ENCODE measurements at regions not wholly inside any gene's neighbourhood (a gene's known extent, or its start where the extent isn't known, plus 50 kb on each side); places are given as distances from the start of the nearest gene placed in this dataset.

GRCh38 chr22:48424201-48424627 is 1403.5 kb downstream of the BRD1 start:
- Histone ChIP-seq H3K27ac (no peak overlapping the region), H3K4me1 (no peaks in the 10 kb centered on the region), H3K4me3 (no peak overlapping the region), H3K27me3 (peaks cover 0 to 21% (median 0%) of the 10 kb centered on the region in 9 donors), H3K9me3 (no peaks in the 10 kb centered on the region), H3K36me3 (no peaks in the 10 kb centered on the region)
- ATAC-seq, result no peak
- DNase-seq, result no peak
- intact Hi-C loops (cut with DNase I), result no loop called here
- 75 to 82% (median 80%) methylated on average over 12 to 18 of the region's 18 CpGs for WGBS, 4 donors
- TF ChIP-seq CTCF (IDR thresholded peaks at IDR 0.05), result no peak
- no peak for TF ChIP-seq POLR2A (IDR thresholded peaks at IDR 0.05)

DNA sequence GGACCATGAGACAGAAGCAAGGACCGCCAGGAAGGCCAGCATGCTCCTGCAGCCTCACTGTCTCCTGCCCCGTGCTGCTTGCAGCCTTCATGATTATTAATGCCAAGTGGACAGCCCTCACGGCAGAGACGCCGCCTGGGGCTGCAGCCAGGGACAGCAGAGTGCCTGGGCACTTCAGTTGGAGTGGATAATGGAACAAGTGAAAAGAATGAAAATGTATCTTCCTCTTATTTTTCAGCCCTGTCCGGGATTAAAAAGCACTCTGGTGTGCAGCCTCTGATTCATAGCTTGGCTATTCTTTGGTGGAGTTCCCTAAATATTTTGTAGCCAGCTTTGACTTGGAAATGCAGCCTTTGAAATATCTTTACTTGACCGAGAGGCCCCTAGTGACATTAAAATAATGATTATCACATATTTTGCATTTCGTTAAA is 1404.2 kb downstream of the BRD1 start:
- TF ChIP-seq POLR2A (IDR thresholded peaks at IDR 0.05) (no peak), CTCF (IDR thresholded peaks at IDR 0.05) (no peak)
- DNase-seq (no peak), ATAC-seq (no peak)
- intact Hi-C loops (cut with DNase I), result no loop called here
- no peak overlapping the region for H3K4me3 ChIP-seq
- H3K4me1 ChIP-seq, result no peaks in the 10 kb centered on the region
- H3K36me3 ChIP-seq, result no peaks in the 10 kb centered on the region
- H3K27me3 ChIP-seq, result peaks cover 0 to 26% (median 0%) of the 10 kb centered on the region in 9 donors
- 68 to 72% (median 70%) methylated on average over 8 of the region's 8 CpGs for WGBS, 4 donors
- no peaks in the 10 kb centered on the region for H3K9me3 ChIP-seq
- no peak overlapping the region for H3K27ac ChIP-seq

- no peak for ATAC-seq
- Histone ChIP-seq H3K27me3 (peaks cover 0 to 29% (median 0%) of the 10 kb centered on the region in 9 donors), H3K9me3 (no peaks in the 10 kb centered on the region), H3K27ac (no peak overlapping the region), H3K36me3 (no peaks in the 10 kb centered on the region), H3K4me3 (no peak overlapping the region), H3K4me1 (no peaks in the 10 kb centered on the region)
- no peak for DNase-seq
- intact Hi-C loops (cut with DNase I), result no loop called here
- 55 to 75% (median 71%) methylated on average over 7 of the region's 7 CpGs for WGBS, 4 donors
- TF ChIP-seq POLR2A (IDR thresholded peaks at IDR 0.05), result no peak
- no peak for TF ChIP-seq CTCF (IDR thresholded peaks at IDR 0.05)
These were observed 1404.7 kb downstream of the BRD1 start for GRCh38 chr22:48422900-48423480.

- H3K27me3 ChIP-seq, result peaks cover 0 to 45% (median 10%) of the 10 kb centered on the region in 9 donors
- WGBS, 4 donors, result 81 to 86% (median 85%) methylated on average over 10 of the region's 10 CpGs
These were observed 1408.8 kb downstream of the BRD1 start for GRCh38 chr22:48418831-48419230.

More at GRCh38 chr22:48418831-48419230, 1408.8 kb downstream of the BRD1 start:
- DNase-seq, result no peak
- Histone ChIP-seq H3K36me3 (no peaks in the 10 kb centered on the region), H3K4me1 (no peaks in the 10 kb centered on the region), H3K4me3 (no peak overlapping the region), H3K27ac (no peak overlapping the region), H3K9me3 (no peaks in the 10 kb centered on the region)
- ATAC-seq, result no peak
- no peak for TF ChIP-seq CTCF (IDR thresholded peaks at IDR 0.05)
- TF ChIP-seq POLR2A (IDR thresholded peaks at IDR 0.05), result no peak
- intact Hi-C loops (cut with DNase I), result no loop called here

All from heart left ventricle (tissue), 16 donors.